HG02970 (cell line): ENCODE measurements at regions not wholly inside any gene's neighbourhood (a gene's known extent, or its start where the extent isn't known, plus 50 kb on each side); places are given as distances from the start of the nearest gene placed in this dataset.
A peak's percentile ranks its signal among the peaks of the same experiment; 100 is the strongest.
"Not testable (repeated sequence)": the region's sequence is repeated elsewhere in the genome, so short reads cannot be mapped to it uniquely, and the experiment has no call there.

Experiments used
- ATAC-seq: cut with Tn5 transposase; IDR thresholded peaks from one replicate; pipeline ENCODE4 v1.9.1; 2021; ENCODE audit warnings: mild to moderate bottlenecking, moderate library complexity, moderate number of reproducible peaks; ENCODE audit not compliant: unreplicated experiment, low FRiP score

DNA sequence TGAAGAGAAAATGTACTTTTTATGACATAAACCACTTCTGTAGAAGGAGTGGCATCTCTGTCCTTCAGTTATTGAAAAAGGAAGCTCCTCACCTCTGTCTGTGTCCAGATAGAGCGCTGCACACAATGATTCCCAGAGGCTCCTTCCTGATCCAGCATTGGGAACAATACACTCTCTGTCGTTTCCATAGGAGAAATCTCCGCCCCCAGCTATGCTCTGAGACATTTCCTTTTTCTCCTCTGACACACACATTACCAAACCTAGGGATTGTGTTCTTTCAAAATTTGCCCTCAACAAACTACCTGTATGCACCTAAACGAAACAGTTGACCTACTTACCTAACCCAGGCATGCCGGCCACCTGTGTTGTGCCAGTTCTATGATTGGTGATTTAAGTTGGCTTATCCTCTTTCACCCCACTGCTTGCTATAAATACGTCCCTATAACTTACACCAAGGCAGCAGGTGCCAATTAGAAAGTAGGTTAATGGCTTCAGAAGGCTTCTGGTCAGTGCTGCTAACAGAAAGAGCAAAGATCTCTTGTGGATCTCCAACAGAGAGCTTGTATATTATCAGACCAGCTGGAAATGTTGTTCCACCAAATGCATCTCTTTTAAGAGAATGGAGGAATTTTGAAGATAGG lies 140.1 kb upstream of the JCAD start:
- no peak for ATAC-seq

DNA sequence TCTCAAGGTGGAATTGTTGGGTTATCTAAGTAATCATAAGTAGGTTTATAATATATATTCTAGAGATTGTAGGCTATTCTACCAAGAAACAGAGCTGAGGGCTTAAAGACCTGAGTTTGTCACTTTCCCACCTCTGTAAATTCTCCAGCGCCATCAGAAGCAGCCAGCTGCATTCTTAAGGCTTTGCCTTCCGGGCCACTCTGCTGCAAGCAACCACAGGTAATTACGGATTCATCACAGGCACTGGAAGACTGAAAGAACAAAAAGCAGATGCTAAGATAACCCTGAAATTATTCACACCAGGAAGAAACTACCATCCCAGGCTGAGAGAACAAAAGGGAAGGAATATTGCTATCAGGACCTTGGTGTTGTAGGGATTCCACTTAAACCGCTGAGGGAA lies 137.8 kb upstream of the JCAD start:
- ATAC-seq = no peak

DNA sequence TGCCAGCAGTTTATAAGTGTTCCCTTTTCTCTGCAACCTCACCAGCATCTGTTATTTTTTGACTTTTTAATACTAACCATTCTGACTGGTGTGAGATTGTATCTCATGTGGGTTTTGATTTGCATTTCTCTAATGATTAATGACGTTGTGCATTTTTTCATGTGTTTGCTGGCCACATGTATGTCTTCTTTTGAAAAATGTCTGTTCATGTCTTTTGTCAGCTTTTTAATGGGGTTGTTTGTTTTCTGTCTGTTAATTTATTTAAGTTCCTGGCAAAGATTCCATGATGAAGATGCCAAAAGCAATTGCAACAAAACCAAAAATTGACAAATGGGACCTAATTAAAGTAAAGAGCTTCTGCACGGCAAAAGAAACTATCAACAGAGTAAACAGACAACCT lies 137.2 kb upstream of the JCAD start:
- ATAC-seq = not testable (repeated sequence)

DNA sequence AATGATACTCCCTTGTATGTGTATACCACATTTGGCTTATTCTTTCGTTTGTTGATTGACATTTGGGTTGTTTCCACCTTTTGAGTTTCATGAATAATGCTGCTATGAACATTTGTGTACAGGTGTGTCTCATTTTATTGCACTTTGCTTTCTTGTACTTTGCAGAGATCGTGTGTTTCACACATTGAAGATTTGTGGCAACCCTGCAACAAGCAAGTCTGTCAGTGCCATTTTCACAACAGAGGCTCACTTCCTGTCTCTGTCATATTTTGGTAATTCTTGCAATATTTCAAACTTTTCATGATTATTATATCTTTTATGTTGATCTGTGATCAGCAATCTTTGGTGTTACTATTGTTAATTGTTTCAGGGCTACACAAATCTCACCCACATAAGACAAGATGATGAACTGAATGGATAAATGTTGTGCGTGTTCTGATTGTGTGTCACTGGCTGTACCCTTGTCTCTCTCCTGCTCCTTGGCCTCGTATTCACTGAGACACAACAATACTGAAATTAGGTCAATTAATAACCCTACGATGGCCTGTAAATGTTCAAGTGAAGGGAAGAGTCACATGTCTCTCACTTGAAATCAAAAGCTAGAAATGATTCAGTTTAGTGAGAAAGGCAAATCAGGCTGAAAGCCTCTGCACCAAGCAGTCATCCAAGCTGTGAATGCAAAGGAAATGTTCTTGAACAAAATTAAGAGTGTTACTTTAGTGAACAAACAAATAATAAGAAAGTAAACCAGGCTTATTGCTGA lies 133.6 kb upstream of the JCAD start:
- ATAC-seq = peak; percentile 85

- ATAC-seq = no peak
These were observed 131.5 kb upstream of the JCAD start for GRCh38 chr10:30190577-30191552.

GRCh38 chr10:30189238-30189580 lies 129.8 kb upstream of the JCAD start:
- ATAC-seq = no peak

- ATAC-seq = no peak
These were observed 129.3 kb upstream of the JCAD start for GRCh38 chr10:30188556-30189237.

GRCh38 chr10:30188101-30188500 lies 128.7 kb upstream of the JCAD start:
- ATAC-seq = no peak

DNA sequence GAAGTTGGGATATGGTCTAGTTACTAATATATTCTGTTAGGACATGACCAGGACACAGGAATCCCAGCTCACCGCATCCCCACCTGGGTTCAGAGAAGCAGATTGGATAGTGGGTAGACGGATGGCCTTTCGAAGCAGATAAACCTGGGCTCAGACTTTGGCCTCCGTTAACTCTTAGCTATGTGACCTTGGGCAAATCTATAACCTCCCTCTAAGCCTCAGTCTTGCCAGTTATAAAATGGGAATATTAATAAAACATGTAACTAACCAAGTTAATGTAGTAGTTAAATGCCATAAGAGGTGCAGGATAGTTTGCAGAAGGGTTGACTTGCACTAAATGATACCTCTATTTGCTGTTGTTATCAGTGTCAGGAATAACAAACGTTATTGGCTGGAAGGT lies 127.6 kb upstream of the JCAD start:
- no peak for ATAC-seq

- no peak for ATAC-seq
These were observed 127.0 kb upstream of the JCAD start for GRCh38 chr10:30186371-30186875.

DNA sequence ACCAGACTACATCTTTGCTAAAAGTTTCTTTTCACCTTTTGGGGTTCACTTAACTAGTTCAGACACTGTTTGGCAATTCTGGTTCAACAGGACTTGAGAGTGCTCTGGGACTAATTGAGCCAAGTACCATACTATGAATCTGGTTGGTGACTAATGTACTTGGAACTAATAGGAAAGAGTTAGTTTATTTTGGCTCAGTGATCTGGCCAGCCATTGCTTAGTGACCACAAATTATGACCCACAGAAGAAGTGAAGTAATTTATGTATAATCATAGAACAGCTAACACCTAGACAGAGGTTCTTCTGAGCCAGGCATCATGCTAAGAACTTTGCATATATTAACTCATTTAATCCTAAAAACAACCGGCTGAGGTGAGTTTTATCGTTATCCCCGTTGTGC lies 126.5 kb upstream of the JCAD start:
- no peak for ATAC-seq

DNA sequence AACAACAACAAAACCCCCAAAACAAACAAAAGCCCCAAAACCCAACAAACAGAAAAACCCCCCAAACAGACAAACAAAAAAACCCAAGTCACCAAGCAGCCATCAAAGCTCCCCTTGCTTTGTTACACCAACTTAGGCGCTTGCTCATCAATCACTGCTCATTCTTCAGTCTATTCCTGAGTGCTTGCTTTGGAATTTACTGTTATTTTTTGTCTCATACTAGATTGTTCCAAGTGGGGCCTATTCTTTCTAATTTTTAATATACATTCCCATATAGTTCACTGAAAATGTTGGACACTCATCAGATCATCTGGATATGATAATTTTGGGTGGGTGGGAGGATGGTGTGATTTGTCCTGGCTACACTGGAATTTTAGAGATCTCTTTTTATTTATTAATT lies 126.0 kb upstream of the JCAD start:
- no peak for ATAC-seq

DNA sequence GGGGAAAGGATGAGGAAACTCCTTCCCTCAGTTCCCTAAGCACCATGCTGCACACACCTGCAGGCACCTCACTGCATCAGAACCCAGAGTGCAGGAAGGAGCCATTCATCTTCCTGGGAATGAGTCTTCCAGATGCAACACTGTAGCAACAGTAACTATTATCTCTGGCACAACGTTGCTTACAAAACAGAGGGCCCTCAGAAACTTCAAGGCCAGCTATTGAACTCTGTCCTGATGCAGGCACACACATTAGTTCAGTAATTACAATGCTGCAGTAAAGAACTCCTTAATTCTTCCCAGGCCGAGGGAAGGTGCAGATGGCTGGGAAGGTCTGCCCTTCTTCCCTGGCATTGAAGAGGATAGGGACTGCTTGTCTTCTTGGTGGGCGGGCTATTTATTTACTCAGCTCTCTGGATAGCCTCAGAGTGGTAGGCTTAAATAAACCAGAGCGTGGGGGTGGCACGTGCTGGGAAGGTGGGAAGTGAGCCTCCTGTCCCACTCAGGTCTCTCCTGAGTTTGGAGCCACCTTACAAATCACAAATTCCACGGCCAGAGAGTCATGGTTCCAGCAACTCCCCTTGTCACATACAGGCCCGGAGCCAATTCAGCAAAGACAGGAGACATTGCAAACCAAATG lies 125.1 kb upstream of the JCAD start:
- no peak for ATAC-seq

GRCh38 chr10:30183055-30183402 lies 123.6 kb upstream of the JCAD start:
- ATAC-seq = no peak

GRCh38 chr10:30182191-30183054 lies 123.0 kb upstream of the JCAD start:
- ATAC-seq = no peak

GRCh38 chr10:30178356-30178964 lies 119.1 kb upstream of the JCAD start:
- no peak for ATAC-seq

DNA sequence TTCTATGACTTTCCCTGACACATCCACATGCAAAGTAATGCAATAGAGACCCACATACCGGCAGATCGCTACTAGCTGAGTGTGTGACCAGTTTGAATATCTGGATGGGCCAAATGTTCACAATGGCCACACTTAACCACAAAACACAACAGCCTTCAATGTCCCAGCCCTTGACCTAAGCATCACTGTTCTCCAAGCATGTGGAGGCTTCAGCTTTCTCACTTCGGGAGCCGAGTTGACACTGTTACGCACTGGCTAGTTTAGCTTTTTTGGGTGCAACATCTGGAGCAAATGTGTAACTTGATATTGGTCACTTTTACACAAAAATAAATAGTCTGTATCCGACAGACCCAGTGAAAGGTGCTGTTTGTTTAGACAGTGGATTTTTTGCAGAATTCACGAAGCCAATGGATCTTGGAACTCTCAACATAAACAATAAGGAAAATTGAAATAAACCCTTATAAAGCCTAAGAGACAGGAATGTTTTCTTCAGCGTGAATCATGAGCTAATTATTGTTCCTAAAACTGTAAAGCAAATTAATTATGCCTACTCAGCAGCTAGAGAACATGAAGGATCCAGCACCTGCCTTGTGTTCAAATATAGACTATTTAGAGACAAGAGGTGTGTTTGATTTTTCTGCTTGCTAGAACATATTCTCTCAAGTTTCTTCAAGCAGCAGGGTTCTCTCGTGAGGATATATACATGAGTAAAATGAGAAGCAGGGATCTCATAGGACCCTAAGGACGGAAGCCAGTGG lies 117.6 kb upstream of the JCAD start:
- no peak for ATAC-seq

GRCh38 chr10:30176182-30176581 lies 116.8 kb upstream of the JCAD start:
- no peak for ATAC-seq
